HUES6 (cell line): ENCODE measurements at regions not wholly inside any gene's neighbourhood (a gene's known extent, or its start where the extent isn't known, plus 50 kb on each side); places are given as distances from the start of the nearest gene placed in this dataset.

Experiments
- H3K27ac ChIP-seq: 2 replicates; pipeline ENCODE4 v1.7.0; 2013; ENCODE audit warnings: low read depth, mild to moderate bottlenecking, low read length, inconsistent platforms
- H3K27me3 ChIP-seq: 2 replicates; pipeline ENCODE4 v1.6.1; 2013; ENCODE audit warnings: low read length; ENCODE audit not compliant: control insufficient read depth, insufficient read depth
- H3K36me3 ChIP-seq: 2 replicates; pipeline ENCODE4 v1.6.1; 2013; ENCODE audit warnings: low read length; ENCODE audit not compliant: control insufficient read depth, insufficient read depth
- H3K4me1 ChIP-seq: 2 replicates; pipeline ENCODE4 v1.6.1; 2013; ENCODE audit warnings: low read length; ENCODE audit not compliant: control insufficient read depth, insufficient read depth
- H3K4me3 ChIP-seq: 2 replicates; pipeline ENCODE4 v1.5.1; 2013; ENCODE audit warnings: low read depth, low read length
- H3K9ac ChIP-seq: one replicate; pipeline ENCODE4 v1.6.1; 2013; ENCODE audit warnings: mild to moderate bottlenecking, low read length
- H3K9me3 ChIP-seq: 2 replicates; pipeline ENCODE4 v1.6.1; 2013; ENCODE audit warnings: low read depth, low read length; ENCODE audit not compliant: control insufficient read depth, insufficient read depth

DNA sequence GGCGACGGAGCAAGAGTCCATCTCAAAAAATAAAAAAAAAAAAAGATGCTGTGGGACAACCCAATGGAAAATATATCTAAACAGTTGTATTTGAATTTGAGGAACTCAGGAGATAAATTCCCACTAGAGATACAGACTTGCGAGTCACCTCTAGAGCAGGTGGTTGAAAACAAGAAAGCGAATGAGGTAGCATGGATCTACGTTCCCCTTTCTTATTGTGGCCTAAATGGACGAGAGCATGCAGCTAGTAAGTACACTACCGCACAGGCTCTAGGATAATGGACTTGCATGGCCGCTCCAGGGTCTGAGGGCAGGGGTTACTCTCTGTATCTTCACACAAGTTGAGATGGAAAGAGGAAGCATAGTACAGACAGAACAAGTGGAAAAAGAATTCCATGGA, 63.5 kb upstream of the TGFBR2 start:
- Histone ChIP-seq H3K36me3 (no peaks in the 10 kb centered on the region), H3K9ac (no peak overlapping the region), H3K27ac (no peak overlapping the region), H3K9me3 (no peaks in the 10 kb centered on the region), H3K27me3 (no peaks in the 10 kb centered on the region), H3K4me1 (no peaks in the 10 kb centered on the region; the same call in 1 of the 2 replicates), H3K4me3 (no peak overlapping the region)

DNA sequence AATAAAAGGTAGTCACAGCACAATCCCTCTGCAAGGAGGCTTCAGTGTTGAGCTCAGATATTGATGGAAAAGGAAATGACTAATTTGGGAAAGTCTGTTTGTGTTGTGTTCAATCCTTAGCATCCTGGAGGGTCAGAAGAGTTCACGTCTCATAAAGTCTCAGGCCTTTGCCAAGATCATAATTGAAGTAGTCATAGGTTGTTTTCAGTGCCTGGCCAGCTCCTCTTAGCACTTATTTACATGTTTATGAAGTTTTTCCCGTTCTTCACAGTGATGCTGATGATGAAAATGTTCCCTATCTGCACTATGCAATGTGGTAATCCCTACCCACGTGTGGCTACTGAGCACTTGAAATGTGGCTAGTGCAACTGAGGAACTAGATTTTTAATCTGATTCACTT, 61.6 kb upstream of the TGFBR2 start:
- Histone ChIP-seq H3K27ac (no peak overlapping the region), H3K9me3 (no peaks in the 10 kb centered on the region), H3K4me1 (peaks cover 10% of the 10 kb centered on the region), H3K27me3 (no peaks in the 10 kb centered on the region), H3K9ac (no peak overlapping the region), H3K36me3 (no peaks in the 10 kb centered on the region), H3K4me3 (no peak overlapping the region)

DNA sequence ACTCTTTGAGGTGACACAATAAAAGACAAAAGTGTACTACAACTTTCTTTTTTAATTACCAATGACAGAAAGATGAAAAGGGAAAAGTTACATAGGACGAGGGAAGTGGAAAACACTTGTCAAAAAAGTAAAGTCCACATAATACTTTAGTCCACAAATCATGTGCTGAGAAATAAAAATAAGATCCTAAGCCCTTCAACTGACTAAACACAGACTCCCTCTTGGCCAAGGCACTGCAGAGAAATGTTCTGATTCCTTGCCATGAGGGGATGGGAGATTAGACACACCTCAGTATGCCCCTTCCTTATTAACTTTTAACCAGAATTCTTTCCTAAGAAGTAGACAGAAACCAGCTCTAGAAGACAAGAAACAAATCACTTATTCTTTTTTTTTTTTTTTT, 59.5 kb upstream of the TGFBR2 start:
- Histone ChIP-seq H3K36me3 (no peaks in the 10 kb centered on the region), H3K4me3 (no peak overlapping the region), H3K27me3 (no peaks in the 10 kb centered on the region), H3K4me1 (peaks cover 31% of the 10 kb centered on the region), H3K9me3 (no peaks in the 10 kb centered on the region), H3K9ac (no peak overlapping the region), H3K27ac (no peak overlapping the region)

DNA sequence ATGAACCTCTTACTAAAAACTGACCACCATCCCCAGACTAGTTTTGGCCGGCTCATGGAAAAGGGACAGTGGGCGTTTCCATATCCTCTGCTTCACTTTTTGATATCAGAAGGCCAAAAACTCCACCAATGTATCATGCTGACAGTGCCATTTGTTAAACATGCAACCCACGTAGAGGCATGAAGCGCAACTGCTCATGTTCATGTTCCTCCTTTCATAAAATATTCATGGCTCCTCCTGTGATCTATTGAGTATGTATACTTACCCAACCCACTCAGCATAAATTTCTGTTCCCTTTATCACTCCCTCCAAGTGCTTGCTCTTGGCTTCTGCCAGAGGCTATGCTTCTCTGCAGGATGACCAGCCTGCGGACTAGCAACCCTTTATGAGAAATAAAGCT, 58.7 kb upstream of the TGFBR2 start:
- peaks cover 39% of the 10 kb centered on the region for H3K4me1 ChIP-seq
- no peaks in the 10 kb centered on the region for H3K36me3 ChIP-seq
- H3K27ac ChIP-seq, result no peak overlapping the region
- no peak overlapping the region for H3K9ac ChIP-seq
- H3K9me3 ChIP-seq, result no peaks in the 10 kb centered on the region
- H3K27me3 ChIP-seq, result no peaks in the 10 kb centered on the region
- no peak overlapping the region for H3K4me3 ChIP-seq

DNA sequence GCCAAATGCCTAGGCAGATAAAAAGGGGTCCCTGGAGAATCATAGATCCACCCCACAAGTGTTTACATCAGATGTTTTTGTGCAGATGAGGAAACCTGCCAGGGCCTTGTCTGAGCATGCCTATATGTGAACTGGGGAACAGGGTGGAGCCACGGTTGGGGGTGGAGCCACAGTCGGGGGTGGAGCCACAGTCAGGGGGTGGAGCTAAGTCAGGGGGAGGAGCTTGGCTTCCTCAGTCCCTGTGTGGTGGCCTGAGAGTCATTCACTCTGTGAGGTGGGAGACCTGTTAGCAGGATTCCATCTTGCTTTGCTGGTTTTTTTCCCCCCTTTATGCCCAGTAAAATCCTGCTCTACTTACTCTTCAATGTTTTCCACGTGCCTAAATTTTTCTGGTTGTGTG, 57.8 kb upstream of the TGFBR2 start:
- Histone ChIP-seq H3K9ac (peak overlapping the region; percentile 49), H3K9me3 (no peaks in the 10 kb centered on the region), H3K4me1 (peaks cover 46% of the 10 kb centered on the region), H3K36me3 (no peaks in the 10 kb centered on the region), H3K27me3 (no peaks in the 10 kb centered on the region), H3K27ac (peak overlapping the region; percentile 65), H3K4me3 (no peak overlapping the region)

DNA sequence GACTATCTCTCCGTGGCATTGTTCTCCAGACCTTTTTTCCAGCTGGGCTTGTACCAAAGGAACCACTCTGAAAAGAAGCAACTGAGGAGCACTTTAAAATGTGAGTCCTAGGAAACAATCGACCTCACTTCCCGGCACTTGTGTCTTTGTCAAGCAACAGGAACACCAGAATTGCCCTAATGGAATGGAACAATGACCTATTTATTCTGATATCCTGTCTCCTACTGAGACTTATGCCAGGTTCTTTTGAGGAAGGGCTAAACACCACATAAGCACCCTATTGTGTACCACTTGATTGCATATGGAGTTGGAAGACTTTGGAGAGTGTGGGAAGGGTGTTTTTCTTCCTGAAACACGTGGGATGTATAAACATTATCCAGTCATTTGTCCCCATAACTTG, 56.8 kb upstream of the TGFBR2 start:
- Histone ChIP-seq H3K9me3 (no peaks in the 10 kb centered on the region), H3K36me3 (no peaks in the 10 kb centered on the region), H3K4me3 (no peak overlapping the region), H3K9ac (peak overlapping the region; percentile 38), H3K27ac (peak overlapping the region; percentile 83), H3K27me3 (no peaks in the 10 kb centered on the region), H3K4me1 (peaks cover 46% of the 10 kb centered on the region)

DNA sequence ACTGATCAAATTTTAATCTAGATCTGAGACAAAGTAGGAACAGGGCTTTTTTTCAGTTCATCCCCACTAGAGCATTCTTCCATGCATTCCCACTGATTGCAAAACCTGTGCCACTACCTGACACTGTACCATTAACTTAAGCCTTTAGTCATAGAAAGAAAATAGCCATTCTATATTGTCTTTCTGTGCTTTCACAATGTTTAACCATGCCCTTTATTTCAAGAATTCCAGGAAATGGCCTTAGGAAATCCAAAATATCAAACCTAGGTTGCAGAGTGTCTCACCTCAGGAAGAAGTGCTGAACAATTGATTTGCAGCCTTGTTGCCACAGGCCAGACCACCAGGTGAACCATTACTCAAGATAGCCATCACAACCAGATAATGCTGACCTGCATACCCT, 56.2 kb upstream of the TGFBR2 start:
- peaks cover 46% of the 10 kb centered on the region for H3K4me1 ChIP-seq
- no peak overlapping the region for H3K4me3 ChIP-seq
- no peaks in the 10 kb centered on the region for H3K27me3 ChIP-seq
- no peaks in the 10 kb centered on the region for H3K9me3 ChIP-seq
- H3K36me3 ChIP-seq, result no peaks in the 10 kb centered on the region
- H3K27ac ChIP-seq, result peak overlapping the region; percentile 83
- H3K9ac ChIP-seq, result peak overlapping the region; percentile 38

DNA sequence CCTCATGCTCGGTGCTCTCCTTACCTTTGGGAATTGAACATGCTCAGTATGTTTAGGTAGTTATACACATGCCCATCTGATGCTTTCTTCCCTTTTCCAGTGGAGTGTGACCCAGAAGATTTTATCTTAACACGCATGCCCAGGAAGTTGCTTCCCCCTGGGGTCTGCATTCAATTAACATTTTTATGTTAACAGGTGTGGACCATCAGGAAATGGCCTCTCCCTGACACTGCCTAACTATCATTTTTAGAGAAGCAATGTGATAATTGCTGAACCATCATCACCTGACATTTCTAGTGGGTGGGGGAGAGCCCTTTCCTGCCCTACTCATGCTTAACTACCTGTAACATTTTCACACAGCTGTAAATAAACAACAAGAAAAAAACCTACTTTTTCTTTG, 55.1 kb upstream of the TGFBR2 start:
- no peaks in the 10 kb centered on the region for H3K36me3 ChIP-seq
- no peaks in the 10 kb centered on the region for H3K9me3 ChIP-seq
- H3K27me3 ChIP-seq, result no peaks in the 10 kb centered on the region
- H3K27ac ChIP-seq, result peak overlapping the region; percentile 83; the same call in 1 of the 2 replicates
- H3K9ac ChIP-seq, result no peak overlapping the region
- peaks cover 46% of the 10 kb centered on the region for H3K4me1 ChIP-seq
- H3K4me3 ChIP-seq, result no peak overlapping the region

DNA sequence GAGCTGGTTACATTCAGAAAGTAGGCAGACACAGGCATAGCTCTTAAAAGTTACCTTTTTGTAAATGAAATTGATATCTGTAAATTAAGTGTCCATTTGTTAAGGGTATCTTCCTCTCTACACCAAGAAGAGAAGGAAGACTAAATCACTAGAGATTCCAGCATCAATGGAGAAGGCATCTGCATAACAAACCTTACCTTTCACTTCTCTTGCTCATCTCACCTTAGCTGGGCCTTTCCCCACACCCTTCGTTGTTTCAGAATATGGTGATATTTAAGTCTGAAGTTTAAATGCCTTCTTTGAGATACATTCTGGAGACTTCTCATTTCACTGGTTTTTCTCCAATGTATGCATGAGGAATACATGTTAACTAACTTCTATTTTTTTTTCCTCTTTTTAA, 54.5 kb upstream of the TGFBR2 start:
- H3K27ac ChIP-seq, result peak overlapping the region; percentile 83; the same call in 1 of the 2 replicates

DNA sequence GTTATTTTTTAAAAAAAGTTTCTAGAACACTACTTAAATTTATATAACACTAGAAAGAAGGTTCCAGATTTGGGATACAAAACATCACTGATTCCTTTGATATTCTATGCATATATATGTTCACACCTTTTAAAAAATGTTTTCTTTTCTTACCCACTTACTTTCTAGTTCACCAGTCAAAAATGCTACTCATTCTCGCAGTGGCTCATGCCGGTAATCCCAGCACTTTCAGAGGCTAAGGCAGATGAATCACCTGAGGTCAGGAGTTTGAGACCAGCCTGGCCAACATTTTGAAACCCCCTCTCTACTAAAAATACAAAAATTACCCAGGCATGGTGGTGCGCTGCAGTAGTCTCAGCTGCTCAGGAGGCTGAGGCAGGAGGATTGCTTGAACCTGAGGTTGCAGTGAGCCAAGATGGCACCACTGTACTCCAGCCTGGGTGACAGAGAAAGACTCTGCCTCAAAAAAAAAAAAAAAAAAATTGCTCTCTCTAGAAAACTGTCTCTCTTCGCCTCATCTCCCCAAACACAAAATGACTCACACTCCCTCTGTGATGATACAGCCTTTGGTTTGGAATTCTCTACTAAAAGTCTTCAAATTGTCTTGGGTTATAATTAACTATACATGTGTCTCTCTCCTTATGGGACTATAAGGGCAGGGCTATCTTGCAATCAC, 52.6 kb upstream of the TGFBR2 start:
- Histone ChIP-seq H3K36me3 (no peaks in the 10 kb centered on the region), H3K27ac (no peak overlapping the region), H3K9me3 (no peaks in the 10 kb centered on the region), H3K27me3 (no peaks in the 10 kb centered on the region), H3K9ac (no peak overlapping the region), H3K4me3 (no peak overlapping the region), H3K4me1 (peaks cover 45% of the 10 kb centered on the region)

More for the DNA sequence above, 54.5 kb upstream of the TGFBR2 start:
- H3K4me1 ChIP-seq, result peaks cover 46% of the 10 kb centered on the region
- H3K27me3 ChIP-seq, result no peaks in the 10 kb centered on the region
- H3K9me3 ChIP-seq, result no peaks in the 10 kb centered on the region
- no peak overlapping the region for H3K9ac ChIP-seq
- no peaks in the 10 kb centered on the region for H3K36me3 ChIP-seq
- H3K4me3 ChIP-seq, result no peak overlapping the region

DNA sequence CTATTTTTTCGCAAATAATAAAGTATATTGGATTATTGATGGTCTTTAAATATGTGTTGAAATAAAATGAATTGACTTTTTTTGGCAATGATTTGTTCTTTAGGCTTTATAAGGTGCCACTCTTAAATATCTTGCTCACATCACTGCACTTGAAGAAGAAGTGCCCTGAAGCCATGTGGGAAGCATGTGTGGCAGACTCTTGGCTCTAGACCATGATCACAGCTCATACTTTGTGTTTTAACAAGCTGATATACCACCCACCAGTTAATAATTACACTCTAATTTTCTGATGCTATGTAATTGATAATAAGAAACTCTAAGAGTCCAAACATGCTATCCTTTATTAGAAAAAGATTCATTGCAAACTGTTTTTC, 52.1 kb upstream of the TGFBR2 start:
- no peaks in the 10 kb centered on the region for H3K27me3 ChIP-seq
- no peaks in the 10 kb centered on the region for H3K36me3 ChIP-seq
- no peak overlapping the region for H3K4me3 ChIP-seq
- no peaks in the 10 kb centered on the region for H3K9me3 ChIP-seq
- H3K9ac ChIP-seq, result no peak overlapping the region
- H3K27ac ChIP-seq, result no peak overlapping the region
- H3K4me1 ChIP-seq, result peaks cover 40% of the 10 kb centered on the region
